Left hindlimb (tissue), 1 donor: ENCODE measurements at regions not wholly inside any gene's neighbourhood (a gene's known extent, or its start where the extent isn't known, plus 50 kb on each side); places are given as distances from the start of the nearest gene placed in this dataset.

Experiments
- DNase-seq: peaks from one replicate; pipeline ENCODE4 v3.0.0-alpha.2; 2018

DNA sequence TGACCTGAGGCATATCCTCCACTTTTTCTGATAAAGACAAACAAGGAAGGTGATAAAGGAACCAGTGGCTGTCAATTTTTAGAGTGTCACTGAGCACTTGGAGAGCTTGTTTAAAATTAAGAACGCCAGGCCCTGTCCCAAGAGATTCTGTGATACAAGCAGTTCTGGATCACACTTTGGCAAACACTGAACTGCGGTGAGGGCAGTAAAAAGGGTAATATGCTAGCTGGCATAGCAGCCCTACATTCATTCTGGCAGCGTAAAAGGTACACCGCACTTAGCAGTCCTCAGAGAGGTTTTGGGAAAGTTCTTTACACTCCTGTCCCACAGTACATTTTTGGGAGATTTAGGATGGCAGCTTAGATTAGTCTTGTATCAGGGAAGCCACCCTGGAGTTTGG, 101.3 kb upstream of the CCDC150 start:
- no peak for DNase-seq

DNA sequence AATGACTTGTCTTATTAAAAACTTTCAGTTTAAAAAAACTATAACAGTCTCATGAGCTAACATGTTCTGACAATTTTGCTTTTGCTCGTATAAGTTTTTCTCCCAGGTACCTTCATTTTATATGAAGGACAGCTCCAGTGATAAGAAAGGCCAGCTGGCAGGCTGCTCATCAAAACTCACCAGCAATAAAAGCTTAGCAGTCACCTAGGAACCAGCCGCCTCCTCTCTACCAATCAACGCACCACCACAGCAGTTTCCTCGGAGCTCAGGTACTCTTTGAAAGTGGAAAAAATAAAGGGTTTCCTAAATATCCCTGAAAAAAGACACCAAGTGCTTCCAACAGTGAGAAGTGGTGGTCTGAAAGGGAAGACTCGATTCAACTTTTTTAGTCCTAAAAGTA, 100.9 kb upstream of the CCDC150 start:
- DNase-seq, result no peak

DNA sequence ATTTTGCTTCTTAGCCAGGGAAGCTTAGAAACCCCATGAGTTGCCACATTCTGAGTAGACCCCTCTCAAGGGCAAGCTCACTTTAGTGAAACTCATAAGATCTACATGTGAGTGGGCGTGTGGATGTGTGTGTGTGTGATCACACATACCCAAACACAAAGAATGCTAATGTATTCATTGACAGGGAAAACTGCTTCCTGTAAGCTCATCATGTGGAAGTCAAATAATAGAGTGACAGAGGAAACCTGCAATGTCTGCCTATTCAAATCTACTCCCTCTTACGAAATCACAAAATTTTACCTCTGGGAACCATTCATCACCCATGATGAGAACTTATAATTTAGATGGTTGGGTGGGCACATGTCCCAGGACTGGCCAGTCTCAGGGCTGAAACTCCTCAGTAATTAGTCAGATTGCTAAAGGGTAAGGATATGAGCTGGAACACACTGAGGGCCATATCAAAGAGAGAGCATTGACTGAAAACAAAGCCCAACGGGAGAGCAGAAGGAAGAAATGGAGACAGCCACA, 94.5 kb upstream of the CCDC150 start:
- DNase-seq, result no peak

DNA sequence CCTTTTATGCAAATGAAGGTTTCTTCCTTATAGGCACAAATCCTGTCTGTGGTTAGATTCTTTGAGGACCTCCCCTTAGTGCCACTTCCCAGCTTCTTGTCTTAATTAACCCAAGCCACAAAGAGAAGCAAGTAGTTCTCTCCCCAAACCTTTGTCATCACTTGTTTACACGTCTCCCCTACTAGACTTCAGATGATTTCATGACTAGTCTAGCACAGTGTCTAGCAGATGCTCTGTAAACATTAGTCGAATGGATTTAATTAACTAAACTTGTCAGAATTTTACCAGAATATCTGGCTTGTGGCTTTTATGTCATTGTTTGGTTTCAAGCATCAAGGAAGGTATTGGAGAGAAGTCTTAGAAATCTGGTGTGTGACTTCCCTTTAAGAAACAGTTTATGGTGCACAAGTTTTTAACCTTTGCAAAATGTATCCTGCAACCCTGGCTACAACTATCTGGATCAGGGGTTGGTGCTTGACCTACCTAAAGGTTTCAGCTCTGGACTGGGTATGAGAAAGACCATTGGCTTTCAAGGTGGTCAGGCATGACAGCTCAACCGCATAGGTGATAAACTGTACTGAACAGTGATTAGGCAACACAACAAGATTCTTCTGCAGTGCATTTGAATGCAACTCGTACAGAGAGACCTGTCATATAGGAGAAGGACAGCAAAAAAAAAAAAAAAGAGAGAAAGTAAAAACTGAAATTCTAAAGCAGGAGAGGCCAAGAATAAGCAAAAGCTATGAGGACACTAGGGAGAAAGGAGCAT, 93.2 kb upstream of the CCDC150 start:
- no peak for DNase-seq

DNA sequence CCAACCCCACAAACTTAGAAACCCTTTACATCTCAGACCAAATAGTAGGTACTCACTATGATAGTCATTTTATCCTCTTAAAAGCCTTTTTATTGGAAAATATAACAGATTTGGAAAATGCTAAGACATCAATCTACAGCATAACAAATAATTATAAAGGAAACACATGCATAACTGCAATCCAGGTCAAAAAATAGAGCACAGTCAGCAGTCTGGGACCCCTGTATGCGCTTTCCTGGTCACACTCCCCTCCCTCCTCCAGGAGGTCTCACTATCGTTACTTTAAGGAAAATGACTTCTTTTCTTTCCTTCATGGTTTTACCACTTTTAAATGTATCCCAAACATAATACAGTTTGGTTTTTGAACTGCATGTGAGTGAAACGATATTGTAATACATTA, 90.5 kb upstream of the CCDC150 start:
- no peak for DNase-seq

DNA sequence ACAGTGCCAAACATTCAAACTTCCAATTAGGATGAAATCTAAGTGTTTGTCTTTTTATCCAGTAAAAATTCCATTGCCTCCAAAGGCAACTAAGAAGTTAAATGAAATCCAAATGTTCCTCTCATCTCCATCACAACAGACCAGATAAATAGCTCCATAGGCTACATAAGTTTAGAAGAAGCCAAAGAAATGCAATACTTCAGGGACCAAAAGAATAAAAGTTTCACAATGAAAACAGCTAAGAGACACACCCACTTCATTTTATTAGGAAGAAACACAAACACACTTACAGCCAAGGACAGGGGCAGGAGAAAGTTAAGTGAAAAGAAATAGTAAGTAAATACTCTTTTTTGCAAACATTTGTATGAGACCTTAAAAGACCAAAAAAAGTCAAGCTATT, 88.5 kb upstream of the CCDC150 start:
- no peak for DNase-seq

DNA sequence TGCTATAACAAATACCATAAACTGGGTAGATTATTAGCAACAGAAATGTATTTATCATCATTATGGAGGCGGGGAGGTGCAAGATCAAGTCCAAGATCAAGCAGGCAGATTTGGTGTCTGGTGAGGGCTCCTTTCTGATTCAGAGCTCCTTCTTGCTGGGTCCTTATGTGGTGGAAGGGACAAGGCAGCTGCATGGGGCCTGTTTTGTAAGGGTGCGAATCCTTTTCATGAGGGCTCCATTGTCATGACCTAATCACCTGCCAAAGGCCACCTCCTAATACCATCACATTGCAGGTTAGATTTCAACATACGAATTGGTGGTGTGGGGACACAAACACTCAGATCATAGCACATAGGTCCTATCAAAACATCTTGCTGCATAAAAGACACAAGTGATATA, 84.4 kb upstream of the CCDC150 start:
- DNase-seq, result no peak

DNA sequence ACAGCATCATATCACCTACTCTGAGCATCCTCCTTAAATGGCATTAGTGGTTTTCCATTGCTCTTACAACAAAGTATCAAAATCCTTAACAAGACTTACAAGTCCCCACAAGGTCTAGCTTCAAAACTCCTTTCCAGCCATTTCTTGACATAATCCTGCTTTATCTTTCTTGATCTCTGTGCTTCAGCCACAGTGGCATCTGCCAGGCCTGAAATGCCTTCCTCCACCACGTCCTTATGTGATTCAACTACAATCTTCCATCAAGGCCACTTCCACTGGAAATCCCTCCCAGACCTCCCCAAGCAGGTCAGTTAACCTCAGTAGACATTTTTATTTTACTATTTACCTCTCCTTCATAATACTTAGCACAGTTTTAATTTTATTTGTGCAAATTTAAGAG, 83.8 kb upstream of the CCDC150 start:
- DNase-seq, result no peak

DNA sequence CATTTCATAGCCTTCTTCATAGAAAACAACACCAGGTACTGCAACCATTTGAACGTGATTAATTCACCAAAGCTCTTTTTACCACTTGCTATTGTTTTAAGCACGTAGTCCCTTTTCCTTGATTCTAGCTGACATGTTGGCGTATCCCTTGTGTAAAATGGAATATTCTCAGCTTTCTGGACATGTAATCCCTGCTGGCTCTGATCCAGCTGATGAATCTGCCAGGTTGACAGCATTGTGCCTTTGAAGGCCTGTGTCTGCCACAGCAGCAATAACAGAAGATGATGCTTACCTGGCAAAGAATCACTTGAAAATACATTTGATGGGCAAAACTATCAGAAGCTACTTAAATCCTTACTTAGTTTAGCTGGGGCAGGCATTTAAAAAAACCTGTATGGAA, 81.0 kb upstream of the CCDC150 start:
- no peak for DNase-seq

DNA sequence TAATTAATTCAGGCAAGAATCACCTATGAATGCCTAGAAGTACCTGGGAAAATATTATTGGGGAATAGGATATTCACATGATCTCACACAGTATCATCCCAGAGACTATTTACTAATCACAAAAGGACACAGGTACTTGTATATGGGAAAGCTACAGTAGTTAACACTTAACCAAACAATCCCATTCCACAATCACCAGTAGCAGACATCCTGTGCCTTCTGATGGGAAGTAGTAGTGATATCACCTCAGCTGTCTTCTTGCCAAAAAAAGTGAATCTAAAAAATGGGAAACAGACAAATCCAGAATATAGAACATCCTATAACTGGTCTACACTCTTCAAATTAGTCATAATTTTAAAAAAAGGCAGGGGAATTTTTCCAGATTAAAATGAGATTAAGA, 75.6 kb upstream of the CCDC150 start:
- no peak for DNase-seq

DNA sequence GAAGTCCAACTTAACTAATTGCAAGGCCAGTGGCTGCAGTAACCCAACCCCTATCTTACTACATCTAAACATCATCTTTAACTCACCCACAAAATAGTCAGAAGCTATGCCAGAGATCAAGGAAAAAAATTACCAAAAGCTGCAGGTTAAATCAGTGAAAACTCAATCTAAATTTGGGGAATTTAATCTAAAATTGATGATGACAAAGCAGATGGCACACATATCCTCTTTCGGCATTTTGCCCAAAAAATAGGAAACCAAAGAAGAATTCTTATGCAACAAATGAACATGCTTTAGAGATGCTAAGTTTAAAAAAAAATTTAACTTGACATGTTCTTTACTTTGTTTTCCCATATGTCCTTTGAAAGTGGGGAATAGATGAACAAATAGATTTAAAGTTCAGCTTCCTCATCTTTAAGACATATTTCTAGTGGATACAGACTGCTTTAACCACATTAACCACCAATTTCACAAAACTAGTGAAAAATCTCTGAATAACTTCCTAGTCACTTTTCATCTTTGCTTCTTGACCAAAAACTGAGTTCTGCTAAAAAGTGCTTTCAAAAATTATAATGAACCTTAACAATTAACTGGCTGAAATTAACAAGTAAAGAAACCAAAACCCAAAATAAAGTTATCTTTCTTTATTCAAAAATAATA, 74.3 kb upstream of the CCDC150 start:
- no peak for DNase-seq

DNA sequence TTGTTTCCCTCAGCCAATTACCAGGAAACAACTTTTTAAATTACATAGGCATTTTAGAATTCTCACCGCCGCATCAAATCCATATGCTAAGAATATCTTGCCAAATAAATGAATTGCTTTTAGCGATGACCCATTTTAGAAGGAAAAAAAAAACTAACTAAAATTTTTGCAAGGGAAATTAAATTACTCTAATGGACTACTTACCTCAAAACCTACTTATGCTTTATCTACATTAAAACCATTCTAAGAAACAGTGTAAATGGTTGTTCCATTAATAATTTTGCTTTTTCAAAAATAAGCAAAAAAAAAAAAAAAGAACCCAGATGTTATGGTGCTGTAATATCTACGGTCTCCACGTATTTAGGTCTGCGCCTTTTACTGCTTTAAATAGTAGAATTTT, 73.5 kb upstream of the CCDC150 start:
- DNase-seq, result no peak

DNA sequence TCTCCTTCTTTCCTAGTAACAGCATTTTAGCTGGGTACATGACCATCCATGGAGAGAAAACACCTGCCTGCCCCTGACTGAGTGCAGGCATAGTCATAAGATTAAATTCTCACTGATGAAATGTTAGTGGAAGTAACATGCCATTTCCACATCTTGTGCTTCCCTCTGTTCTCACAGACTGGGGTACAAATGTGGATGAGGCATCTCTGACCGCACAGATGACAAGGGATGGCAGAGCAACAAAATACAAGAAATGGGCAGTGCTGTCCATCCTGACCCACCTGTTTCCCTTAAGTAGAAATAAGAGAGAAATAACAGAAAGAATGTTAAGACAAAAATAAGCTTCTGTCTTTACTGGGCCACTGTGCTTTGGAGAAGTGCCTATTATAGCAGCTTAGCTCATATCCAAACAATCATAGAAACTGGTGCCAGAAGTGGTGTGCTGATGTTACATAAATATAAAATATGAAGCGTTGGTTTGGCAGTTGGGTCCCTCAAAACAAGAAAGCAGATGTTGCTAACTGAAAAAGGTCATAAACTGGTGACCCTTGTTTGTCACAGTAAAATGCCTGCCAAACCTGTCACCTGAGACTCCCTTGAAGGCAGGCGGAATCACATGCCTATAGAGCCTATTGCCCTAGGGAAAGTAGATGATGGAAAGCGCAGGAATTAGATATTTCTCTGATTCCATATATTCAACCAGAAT, 72.4 kb upstream of the CCDC150 start:
- no peak for DNase-seq

DNA sequence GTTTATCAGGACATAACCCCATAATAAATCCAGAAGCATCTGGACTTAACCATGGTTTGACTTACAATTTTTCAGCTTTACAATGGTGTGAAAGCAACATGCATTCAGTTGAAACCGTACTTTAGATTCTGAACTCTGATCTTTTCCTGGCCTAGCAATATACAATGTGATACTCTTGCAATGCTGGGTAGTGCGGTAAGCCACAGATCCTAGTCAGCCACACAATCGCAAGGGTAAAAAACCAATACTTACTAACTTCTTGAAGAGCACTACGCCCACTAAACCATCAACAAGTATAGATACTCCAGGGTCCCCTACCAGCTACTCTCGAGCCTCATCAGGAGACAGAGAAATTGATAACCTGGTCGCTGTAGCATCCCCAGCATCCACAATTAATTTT, 71.0 kb upstream of the CCDC150 start:
- DNase-seq, result no peak

DNA sequence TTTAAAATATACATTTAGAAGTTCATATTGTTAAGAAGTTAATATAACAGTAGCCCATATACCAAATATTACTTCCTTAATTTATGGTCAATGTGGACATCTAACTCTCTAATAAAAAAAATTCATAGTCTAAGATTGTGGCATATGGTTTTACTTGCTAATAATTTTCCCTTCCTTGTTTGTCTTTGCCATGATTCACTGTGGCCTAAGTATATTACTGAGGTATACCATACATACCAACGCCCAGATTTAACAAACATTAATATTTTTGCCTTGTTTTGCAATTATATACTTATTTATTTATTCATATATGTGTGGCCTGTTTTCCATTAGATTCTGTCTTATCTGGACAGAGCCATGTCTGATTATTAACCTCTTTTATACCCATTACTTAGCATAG, 54.6 kb upstream of the CCDC150 start:
- DNase-seq, result no peak

DNA sequence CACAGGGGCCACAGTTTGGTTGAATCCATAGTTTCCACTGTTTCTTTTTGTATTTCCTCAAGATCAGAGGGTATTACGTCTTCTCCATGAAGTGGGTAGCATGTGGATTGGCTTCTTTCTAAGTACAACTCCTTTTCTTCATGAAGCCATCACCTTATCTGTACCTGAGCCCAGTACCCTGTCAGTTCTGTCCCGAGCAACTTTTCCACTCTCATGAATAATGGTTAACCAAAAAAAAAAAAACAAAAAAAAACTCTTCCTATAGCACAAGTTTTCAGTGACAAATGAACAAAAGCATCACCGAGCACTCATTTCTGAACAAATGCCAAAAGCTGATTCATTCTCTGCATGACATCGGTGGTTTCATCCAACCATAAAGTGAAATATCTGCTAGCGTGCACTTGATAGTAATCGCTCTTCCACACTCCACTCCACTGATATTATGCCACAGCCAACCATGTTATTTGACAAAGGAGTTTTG, 53.0 kb upstream of the CCDC150 start:
- no peak for DNase-seq

DNA sequence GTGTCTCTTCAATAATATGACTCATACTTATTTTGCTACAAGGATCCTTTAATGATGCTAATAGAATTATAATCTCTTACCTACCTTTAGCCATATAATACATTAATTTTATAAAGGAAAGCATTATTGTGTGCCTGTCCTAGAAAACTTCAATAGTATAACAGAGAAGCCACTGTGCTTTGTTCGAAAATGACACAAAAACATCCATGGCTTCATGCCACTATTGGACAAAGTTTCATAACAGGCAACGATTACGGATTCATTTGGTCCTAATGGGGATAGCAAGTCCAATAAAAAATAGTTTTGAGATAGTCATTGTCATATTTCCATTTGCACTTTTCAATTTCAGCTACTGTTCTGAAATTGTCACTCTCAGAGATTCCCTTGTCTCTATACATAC, 52.5 kb upstream of the CCDC150 start:
- DNase-seq, result no peak

DNA sequence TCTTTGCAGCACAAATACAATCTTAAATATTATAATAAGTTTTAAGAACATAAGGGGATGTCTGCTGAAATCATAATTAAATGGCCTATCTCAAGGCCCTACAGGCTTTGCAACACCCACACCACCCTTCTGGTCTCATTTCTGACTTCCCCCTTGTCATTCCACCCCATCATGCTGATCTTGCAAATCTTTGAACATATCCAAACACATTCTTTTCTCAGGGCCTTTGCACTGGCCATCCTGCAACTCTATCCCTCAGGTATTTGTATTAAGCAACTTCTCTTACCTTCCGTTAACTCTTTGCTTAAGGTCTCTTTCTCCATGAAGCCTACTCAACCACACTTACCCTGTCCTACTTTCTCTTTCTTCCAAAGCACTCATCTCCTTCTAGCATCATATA, 51.8 kb upstream of the CCDC150 start:
- no peak for DNase-seq

DNA sequence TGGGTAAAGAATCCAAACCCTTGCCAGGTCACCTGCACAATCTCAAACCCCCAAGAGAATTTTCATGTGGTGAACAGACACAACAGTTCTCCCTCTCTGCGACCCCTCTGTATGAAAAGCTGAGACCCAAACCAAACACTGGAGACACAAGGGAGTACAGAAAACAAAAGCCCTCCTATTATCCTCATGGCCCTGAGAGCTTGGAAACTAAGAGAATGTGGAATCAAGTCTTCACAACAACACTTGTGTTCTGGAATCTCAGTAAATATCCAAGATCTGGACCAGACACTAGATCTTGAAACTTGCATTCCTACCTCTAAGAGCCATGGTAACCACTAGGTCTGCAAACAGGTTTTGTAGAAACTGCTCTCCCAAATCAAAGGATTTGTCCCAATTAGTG, 50.1 kb upstream of the CCDC150 start:
- no peak for DNase-seq
